ENCODE measurements at regions not wholly inside any gene's neighbourhood (a gene's known extent, or its start where the extent isn't known, plus 50 kb on each side); places are given as distances from the start of the nearest gene placed in this dataset.

DNA sequence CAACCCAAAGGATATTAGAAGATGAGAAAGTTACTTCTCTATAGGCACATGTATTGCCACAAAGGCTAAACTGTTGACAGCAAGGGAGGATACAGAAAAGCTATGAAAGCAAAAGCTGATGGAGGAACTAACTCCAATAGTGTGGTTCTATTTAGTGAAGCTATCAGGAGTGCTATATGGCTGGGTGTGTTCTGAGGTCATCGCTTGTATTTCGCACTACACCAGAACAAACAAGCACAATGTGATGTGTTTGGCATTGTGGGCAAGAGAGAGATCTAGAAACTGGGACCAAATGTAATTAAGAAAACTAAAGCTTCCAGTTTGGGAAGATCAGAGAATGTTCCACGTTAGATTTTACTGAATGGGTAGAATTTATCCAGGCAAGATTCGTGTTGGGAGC, 220.4 kb upstream of the UMPS start:
- no peak for DNase-seq

DNA sequence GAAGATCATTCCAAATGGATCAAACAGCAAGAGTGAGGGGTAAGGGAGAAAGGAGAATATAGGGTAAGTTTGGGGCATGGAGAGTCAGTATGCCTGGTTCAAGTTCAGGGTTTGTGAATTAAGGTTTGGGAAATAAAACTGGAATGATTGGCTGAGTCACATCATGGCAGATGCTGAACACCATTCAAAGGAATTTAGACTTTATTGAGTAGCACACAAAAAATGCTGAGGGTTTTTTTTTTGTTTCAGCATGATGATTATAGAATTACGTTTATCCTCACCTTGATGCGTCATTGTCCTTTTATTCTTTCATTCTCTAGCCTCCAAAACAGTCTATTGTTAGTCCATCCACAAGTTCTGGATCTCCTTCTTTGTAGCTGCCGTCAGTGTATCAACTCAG, 220.0 kb upstream of the UMPS start:
- no peak for DNase-seq

GRCh38 chr3:124512881-124513609, 217.2 kb upstream of the UMPS start:
- no peak for DNase-seq

DNA sequence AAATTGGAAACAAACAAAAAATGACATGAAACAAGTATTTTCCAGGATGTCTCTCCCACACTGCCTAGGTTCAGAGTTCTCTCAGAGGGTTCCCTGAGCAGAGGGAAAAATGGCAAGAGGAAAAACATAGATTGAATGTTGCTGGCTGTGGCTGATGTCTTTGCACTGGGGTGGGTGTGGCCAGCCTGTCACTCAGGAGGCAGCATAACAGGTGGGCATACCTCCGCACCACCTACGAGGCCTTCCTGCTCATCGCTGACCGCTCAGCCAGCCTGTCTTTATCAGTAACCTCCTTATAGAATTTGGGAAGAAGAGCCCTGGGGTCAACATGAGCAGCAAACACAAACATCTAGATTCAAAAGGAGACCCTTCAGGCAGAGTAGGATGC, 216.6 kb upstream of the UMPS start:
- no peak for DNase-seq

GRCh38 chr3:124514683-124515082, 215.6 kb upstream of the UMPS start:
- DNase-seq, result no peak

- DNase-seq, result no peak
Measured at GRCh38 chr3:124516333-124516732, 213.9 kb upstream of the UMPS start.

DNA sequence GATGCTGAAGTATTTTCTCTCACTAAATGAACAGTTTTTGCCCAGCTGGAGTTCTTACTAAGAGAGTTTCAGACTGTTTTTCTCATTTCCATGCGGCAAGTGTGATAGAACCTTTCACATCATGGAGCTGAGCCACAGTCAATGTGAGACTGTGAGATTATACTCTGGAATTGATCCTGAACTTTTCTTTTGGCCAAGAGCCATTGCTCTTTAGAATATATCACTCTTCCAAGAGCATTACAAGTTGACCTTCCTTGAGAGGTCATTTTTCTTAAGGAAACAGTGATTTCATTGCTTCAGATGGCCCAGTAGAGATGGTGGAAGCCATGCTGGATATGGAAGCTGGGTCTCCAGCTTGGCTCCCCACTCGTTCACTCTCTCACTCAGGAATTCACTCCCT, 212.9 kb upstream of the UMPS start:
- DNase-seq, result peak; percentile 0

DNA sequence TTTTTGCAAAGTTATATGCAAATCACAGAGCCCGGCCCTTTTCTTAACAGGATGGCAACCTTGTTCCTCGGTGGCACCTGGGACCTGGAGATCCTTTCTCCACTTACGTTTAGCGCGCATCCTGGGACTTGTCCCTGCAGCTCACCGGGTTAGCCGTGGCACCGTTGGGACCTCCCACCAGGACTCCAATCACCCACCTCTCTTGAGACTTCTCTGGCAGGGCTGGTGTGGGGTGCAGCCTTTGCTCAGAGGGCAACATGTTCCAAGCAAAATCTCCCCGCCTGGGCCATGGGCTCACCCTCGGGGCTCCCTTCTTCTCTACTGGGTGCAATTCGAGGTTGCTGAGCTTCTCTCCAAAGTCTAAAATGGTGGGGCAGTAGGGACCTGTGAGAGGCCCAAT, 211.9 kb upstream of the UMPS start:
- no peak for DNase-seq

- DNase-seq, result no peak
Measured at GRCh38 chr3:124519591-124520194, 210.6 kb upstream of the UMPS start.

- no peak for DNase-seq
Measured at GRCh38 chr3:124520970-124521369, 209.3 kb upstream of the UMPS start.

DNA sequence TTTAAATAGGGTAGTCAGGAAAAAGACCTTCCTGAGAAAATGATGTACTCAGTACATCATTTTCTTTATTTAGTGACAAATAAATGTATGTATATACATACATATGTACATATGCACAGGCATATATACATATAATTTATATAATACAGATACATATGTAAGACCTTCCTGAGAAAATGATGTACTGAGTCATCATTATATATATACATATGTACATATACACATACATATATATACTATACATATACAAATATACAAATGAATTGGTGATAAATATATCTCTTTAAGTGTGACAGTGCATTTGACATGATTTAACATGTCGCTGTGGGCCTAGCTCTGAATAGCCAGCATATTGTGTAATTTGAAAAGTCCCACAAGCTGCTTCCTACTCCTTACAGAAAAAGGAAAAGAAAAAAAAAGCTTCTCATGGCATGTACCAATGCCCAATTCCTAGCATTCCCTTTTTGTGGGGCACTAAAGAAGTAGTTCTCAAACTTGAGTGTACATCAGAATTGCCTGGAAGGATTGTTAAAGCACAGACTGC, 208.1 kb upstream of the UMPS start:
- DNase-seq, result no peak

GRCh38 chr3:124526601-124527000, 203.7 kb upstream of the UMPS start:
- DNase-seq, result no peak

DNA sequence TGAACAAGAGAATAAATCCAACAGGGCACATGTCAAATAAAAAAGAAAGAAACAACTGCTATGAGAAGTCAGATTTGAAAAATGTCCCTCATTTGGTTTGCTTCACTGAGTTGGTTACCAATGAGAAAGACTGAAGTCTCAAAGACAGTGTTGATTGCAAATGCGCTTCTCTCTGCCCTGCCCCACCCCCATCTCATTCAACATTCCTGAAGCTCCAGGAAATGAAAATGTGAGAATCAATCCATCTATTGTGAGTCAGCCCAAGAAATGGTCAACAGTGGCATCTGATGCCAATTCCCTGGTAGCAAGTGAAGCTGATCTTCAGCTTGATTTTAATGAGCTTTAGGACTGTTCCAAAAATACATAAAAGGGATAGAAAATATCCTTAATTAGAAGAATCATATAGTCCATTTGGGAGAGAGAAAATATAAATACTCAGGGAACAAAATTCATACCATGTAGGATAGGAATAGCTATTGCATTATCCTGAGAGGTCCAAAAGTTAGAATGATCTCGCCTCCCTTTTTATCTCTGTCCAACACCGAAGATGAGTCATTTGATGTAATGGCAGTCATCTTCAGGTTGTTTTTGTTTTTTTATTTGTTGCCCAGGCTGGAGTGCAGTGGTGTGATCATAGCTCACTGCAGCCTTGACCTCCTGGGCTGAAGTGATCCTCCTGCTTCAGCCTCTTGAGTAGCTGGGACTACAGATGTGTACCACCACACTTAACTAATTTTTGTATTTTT, 200.3 kb upstream of the UMPS start:
- no peak for DNase-seq

DNA sequence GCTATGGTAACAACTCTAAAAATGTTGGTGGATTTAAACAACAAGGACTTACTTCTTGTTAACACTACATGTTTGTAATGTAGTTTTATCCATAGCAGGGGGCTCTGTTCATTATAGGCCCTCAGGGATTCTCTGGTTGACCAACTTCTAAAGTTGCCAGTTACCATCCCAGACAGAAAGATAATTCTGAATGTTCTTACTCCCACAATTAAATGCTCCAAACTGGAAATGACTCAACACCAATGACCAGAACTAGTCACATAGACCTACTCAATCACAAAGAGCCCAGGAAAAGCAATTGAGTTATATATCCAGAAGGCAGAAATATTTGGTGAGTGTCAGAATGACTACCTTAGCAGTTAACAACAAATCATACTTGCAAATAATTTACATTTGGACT, 199.3 kb upstream of the UMPS start:
- no peak for DNase-seq

DNA sequence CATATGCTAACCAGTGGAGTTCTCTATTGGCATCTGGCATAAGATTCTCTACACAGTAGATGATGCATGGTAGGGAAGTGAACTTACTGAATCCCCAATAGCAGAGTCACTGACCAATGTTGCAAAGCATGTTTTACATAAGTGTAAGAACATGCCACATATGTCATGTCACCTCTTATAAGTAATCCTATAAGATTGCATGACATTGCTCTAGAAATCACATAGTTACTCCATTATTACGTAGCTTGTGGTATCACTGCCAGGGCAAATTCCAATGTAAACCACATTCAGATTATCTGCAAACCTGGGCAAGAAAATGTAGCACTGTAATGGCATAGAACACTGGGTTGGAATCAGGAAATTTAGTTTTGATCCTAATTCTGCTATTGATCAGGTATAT, 198.2 kb upstream of the UMPS start:
- no peak for DNase-seq

- no peak for DNase-seq
Measured at GRCh38 chr3:124535306-124535705, 194.9 kb upstream of the UMPS start.

- no peak for DNase-seq
Measured at GRCh38 chr3:124540550-124541211, 189.6 kb upstream of the UMPS start.

DNA sequence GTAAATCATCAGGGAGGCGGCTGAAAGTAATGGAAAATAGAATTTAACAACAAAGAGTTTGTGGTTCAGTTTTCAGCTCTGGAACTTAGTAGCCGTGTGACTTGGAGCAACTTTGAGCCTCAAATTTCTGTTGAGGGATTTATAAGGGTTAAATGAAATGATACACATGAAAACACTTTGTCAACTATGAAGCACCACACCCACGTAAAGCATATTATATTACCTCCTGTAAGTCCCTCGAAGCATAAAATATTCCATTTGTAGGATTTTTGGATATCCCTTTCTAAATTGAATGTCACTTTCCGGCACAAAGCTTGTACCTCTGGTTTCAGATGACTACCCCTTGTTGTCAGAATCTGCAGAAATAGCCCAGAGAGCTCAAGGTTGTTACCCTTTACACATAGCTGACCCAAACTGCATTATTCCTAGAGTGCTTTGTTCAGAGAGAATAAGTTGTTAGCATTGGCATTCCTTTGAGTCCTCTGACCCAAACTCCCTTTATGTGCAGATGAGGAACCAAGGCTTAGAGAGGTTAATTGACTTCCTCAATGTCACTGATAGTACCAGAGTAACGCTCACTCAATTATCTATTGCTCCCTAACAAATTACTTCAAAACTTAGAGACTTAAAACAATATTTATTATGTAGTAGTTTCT, 187.9 kb upstream of the UMPS start:
- no peak for DNase-seq

DNA sequence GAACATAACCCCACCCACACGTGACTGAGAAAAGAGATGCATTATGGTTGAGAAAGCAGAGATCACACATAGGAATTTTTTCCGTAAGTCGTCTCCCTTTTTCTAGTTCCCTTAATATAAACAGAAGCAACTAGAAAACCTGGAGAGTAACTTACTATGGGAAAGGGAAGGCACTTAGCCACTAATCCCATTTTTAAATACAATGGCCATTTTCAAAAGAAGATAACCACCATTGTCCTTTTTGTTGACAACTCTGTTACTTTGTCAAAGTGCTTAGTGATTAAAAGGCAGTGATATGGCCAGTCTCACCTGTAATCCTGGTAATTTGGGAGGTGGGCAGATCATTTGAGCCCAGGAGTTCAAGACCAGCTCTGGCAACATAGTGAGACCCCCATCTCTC, 184.4 kb upstream of the UMPS start:
- DNase-seq, result no peak

GRCh38 chr3:124552224-124552623, 178.0 kb upstream of the UMPS start:
- no peak for DNase-seq

DNA sequence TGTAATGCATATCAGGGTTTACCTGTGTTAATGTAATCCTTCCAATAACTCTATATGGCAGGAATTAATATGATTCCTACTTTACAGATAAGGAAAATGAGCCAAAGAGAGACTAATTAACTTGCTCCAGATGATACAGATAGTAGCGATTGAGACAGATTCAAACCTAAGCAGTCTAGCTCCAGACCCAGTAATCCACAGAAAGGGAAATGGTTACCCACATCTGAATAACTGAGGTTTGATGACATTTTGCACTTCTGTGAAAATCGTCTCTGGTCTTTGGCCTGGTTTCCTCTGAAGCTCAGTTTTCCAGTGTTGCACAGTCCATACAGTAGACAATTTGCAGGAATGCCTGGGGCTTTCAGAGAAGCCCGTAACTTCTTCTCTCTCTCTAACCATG, 177.1 kb upstream of the UMPS start:
- DNase-seq, result no peak

DNA sequence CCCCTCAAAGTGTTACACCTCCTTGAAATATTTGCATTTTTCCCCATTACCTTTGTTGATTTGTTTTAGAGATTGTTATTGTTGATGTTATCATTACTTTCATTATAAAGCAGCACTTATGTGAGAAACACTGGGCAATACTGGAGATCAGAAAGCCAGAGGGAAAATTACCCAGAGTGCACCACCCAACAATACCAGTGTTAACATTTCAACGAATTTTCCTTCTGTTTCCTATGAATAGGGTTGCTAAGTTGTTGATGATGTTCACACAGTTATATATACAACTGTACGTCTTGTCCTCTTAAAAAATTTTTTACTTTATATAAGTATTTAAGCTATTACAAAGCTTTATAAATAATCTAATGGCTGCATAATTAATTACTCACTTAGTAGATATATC, 173.6 kb upstream of the UMPS start:
- DNase-seq, result no peak
